ENCODE measurements at regions not wholly inside any gene's neighbourhood (a gene's known extent, or its start where the extent isn't known, plus 50 kb on each side); places are given as distances from the start of the nearest gene placed in this dataset.

DNA sequence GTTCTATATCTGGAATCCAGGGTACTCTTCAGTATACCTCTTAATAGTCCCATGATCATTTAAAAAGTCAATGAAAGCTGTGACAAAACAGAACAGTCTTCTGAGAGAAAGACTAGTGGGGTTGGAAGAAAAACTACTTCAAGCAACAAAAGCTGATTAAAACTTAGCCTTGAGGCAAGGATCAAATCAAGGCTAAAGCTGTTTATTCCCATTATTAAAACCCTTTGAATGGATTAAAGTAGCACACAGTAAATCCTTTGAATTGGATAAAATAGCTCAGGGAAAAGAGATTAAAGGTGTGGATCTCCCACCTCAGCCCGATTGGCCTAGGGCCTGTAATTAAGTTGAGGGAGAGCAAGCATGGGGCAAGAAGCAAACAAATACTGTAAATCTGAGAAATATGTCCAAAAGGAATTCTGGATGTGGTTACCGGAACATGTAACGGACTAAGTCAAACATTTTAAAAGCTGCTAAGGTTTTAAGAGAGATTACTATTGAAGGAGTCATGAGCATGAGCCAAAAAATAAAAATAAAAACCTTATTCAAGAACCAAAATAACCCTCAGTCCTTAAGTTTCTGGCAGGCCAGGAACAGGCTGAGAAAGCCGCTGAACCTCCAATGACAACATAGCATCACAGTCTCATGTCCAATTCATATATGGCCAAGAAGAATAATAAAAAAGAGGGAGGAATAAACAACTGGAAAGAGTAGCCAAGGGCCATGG lies 257.3 kb upstream of the NEIL3 start:
- no peak for DNase-seq

DNA sequence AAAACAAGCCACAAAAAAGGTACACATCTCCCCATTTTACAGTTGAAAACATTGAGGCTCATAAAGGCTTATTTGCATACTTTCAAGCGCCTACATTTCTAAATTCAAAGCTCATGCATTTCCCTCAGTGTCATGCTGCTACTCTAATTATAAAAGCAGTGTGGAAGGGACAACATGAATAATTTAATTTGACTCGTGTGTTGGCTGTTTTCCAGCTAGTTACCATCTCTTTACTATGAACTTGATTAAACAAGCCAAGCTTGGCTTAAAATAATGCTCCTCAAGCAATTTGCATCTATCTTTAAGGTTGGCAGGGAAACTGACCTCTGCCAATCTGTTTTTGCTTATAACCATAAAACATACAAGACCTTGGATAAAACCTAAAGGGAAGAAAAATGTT lies 252.5 kb upstream of the NEIL3 start:
- no peak for DNase-seq

DNA sequence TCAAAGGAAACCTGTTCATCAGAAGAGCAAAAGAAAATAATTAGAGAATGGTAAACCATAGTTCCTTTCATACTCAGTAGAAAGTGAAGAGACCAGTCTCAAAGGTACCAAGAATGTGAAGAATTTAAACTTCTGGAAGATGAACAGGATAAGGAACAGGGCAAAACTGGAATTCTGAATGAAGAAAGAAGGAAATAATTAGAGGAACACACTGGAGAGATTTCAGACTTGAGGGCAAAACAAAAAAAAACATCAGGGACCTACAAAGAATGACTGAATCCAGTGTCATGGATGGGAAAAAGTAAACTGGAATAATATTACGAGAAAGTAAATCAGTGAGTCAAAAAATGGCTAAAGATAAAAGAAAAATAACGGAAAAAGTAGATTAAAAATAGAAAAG lies 245.6 kb upstream of the NEIL3 start:
- no peak for DNase-seq

DNA sequence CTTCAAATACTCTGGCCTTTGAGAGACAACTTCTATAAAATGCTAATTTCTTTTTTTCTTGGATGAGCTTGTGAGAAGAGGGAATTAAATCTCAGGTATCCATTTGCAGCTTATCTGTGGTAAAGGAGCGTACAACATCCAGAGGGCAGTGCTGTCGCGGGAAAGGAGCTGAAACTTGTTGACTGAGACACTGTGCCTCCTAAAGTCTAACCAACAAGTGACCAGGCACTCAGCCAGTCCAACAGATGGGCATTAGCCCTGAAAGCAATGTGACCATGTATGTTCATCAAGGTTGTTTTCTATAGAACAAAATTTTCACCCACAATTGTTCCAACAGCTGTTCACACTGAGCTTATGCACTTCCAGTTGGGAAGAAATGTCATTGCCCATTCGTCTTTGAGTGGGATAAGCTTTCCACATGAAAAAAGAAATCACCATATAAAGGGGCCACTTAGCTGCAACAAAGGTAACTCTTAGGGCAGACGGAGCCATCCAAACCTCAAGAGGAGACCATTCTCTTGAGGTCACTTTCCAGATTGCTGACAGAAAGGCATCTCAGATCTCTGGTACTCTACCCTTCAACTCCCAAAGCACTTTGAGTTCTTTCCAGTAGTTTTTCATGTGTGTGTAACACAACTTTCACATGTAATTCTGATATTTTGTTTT lies 244.8 kb upstream of the NEIL3 start:
- no peak for DNase-seq

DNA sequence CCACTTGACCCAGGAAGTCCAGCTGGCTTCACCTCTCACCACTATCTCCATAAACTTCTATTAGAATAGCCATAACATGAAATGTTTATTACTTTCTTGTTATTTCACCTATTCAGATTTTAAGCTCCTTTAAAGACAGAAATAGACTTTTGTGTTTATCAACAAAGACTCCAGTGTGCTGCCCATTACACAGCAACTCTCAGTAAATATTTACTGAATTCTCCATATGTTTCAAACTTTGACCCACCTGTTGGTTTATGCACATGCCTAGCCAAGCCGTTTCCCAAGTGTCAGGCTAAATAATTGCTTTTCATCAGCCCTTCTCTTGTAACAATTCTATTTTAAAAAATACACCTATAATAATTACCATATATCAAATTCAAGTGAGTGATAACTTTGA lies 242.9 kb upstream of the NEIL3 start:
- DNase-seq = no peak

DNA sequence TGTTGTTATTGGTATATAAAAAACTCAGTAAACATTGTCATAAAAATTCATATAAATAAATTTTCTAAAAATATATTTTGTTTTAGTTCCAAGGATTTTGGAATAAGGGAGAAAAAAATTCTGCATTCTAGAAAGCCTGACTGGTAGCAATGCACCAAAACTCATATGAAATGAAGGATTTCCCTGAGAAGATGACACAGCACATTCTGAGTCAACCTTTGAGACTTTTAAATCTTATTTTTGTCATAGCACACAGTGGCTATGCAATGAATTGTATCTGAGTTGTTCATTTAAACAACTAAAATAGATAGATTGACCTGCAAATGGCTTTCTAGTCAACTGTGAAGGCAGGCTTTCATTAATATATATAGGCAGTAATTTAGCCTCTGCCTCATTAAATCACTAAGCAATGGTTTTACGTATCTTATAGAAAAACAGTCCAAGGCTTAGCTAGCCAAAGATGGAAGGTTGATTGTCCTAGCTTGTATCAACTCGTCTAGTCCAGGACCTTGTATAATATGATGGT lies 239.1 kb upstream of the NEIL3 start:
- no peak for DNase-seq

DNA sequence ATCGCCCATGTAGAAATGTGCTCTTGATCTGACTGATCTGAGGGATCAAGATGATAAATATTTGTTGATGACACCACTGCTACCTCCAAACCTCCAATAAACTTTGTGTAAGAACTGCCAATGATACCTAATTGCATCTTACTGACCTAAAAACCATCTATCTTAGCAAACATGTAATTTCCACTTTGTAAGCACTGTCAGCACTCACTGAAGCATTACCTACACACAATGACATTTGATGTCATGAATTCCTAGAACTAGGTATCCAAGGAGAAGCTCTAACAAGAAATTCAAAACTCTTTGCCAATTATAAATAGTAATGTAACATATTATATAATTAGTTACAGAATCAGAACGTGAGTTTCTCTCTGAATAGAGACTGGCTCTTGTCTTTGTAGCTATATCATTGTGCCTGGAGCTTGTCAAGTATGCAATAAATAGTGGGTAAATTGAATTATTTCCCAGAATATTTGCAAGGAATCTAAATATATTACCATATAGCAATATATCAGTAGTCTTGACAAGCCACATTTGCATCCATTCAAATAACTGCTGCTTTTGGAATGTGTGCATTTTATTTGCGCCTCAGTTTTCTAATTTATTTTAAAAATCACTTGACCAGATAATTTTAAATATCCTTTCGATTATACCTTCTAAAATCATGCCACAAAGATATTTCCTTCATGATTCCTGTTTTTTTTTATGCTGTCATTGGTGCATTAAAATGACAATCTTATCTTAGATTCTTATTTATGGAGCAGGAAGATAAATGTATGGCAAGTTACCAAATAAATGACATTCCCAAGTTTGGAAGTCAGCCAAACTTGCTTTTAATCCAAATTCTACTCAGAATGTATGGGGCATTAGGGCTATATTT lies 232.3 kb upstream of the NEIL3 start:
- no peak for DNase-seq

DNA sequence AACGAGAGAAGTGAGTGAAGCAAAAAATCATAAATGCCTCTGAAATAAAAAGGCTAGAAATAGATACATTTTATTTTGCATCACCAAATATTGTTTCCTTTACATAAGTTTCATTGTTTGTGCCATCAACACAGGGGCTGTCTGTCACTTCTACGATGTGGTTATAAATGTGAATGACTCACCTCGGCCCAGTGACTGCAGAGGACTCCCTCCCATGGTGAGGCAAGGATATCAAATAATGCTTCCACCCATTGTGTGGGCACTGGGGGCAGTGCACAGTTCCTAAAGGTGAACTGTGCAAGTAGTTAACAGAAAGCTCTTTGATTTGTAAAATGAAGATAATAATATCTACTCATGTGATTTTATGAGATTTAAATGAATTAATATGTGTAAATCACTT lies 230.3 kb upstream of the NEIL3 start:
- DNase-seq = no peak

DNA sequence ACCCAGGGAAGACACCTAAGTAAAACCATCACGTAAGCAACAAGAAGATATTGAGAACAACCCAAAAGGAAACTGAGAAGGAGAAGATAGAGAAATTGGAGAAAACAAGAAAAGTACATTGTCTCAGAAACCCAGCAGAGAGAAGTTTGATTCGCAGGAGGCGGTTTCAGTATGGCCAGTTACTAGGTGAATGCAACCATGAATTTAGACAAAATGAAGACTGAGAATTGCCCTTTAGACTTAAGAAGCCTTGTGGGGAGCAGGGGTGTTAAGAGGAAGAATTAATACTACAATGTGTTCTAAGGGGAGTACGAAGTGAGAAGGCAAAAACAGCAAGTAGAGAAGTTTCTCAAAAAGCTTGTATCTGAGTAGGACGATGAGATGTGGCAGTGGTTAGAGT lies 229.3 kb upstream of the NEIL3 start:
- DNase-seq = no peak

DNA sequence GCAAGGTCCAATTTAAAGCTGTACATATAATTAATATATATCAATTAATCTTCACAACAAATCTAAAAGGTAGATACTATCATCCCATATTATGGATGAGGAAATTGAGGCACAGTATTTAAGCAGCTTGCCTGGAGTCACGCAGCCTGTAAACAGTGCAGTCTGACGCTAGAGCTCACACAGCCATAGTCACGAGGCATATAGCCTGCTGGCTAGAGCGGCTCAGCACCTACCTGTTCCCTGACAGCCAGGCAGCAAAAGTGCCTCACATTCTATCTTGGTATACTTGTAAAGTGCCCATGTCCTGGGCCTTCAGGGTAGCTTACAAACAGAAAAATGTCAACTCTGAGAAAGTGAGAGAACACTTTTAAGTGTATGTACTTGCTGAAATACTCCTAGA lies 222.6 kb upstream of the NEIL3 start:
- no peak for DNase-seq

DNA sequence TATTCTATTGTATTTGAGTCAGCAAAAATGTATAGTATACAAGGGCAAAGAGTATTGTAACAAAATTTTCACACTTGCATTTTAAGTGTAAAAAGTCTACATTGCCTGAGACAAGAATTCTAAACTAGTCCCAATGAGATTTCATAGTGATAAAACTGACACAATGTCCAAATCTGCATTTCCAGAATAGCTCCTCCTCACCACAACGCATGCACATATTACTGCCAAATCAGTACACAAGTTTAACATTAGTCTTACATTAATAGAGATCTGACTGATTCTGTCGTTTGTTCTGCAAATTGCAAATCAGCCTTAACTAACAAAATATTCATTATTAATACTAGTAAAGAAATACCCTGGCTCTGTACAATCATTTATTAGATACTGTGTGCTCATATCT lies 222.2 kb upstream of the NEIL3 start:
- no peak for DNase-seq

DNA sequence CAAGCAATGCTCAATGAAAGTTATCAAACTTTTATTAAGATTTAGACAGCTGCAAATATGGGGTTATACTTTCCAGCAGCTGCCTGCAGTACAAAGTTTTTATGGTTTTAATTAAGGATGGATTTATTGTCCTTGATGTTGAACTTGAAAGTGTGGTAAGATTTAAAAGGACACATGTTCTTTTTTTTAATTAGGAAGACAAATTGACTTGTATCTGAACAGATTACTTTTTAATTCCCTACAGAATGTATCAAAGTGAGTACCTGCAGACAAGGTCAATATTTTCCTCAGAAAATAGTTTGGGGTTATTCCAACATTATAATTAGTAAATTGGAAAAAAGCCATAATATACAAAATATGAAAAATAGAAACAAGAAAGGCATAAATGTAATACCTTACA lies 218.2 kb upstream of the NEIL3 start:
- DNase-seq = no peak

DNA sequence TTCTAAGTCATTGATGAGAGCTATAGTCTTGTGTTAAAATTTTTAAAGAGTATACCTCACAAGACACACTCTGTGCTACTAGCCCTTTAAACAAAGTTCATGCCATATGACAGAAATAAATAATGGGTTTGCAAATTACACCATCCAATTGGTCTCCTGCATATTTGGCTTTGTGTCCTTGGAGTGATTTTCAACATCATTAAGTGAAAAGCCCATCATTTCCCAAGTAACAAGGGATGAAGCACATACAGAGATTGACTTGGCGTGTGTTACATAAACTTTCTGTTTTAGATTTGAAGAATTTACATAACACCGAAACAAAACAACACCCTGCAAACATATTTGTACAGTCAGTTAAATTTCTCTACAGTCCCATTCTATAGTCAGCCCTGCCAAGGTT lies 216.9 kb upstream of the NEIL3 start:
- DNase-seq = no peak

DNA sequence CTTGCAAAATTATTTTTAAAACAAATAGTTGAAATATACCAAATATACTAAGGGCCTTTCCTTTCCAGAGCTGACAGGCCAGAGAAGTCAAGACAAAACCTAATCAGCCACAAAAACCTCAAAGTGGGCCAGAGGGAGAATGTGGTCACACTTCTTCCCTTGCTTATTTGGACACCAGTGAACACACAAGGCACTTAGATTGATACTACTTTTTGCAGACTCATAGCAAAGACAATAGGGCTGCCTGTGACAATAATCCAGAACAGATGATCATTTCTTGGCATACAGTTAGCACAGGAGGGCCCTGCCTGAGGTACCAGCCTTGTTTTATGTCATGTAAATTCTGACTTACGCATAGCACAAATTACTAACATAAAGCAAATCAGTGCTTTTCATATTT lies 215.7 kb upstream of the NEIL3 start:
- no peak for DNase-seq

DNA sequence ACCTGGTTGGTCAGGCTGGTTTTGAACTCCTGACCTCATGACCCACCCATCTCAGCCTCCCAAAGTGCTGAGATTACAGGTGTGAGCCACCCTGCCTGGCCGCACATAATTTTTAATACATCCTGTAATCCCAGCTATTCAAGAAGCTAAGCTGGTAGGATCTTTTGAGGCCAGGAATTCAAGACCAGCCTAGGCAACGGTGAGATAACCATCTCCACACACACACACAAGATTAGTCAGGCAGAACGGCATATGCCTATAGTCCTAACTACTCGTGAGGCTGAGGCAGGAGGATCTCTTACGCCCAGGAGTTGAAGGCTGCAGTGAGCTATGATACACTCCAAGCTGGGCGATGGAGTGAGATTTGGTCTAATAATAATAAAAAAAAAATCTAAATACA lies 212.4 kb upstream of the NEIL3 start:
- no peak for DNase-seq

DNA sequence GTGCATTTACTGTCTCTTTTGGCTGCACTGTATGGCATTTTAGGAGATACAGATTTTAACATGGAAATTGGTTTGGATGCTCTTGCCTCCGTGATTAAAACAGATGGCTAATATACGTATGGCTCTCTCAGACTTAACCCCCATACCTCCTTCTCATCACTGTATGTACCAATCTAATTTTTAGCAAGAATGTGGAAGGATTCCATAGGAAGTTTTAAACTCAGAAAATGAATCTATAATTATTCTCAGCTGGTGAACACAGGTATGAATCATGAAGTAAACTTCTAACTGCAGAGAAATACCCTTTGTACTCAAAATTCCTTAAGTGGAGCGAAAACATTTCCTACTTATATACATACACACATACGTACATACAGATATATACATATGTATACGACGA lies 210.5 kb upstream of the NEIL3 start:
- no peak for DNase-seq

DNA sequence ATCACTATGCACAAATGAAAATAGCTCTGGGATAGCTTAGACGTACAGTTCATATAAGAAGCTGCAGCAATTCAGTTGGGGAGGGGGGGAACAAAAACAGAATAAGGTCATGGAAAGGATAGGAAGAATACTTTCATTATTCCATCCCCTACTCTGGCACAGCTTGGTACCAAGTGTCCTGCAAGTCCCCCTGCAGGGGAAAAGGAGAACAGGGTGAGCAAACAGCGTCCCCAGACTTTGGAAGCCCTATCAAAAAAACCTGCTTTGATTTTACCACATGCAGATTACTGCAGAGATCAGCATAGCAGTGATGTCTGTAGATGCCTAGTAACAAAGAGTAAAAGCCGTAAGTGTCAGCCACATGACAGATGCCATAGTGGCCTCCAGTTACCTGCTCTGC lies 209.4 kb upstream of the NEIL3 start:
- no peak for DNase-seq

DNA sequence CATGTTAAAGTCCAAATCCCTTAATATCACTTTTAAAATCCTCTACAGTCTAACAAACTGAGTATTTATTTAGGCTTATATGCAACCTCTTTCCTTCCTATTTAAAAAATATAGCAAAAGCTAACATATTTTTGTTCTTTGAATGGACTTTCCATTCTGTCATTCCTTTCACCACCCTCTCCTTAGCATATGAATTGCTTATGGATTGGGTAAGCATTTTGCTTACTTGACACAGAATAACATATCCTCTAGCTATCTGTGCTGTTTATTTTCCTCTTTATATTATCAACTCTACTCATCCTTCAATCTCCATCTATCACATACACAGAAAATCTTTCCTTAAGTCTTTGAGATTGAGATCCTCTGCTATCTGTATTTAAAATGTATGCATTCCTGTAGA lies 206.1 kb upstream of the NEIL3 start:
- no peak for DNase-seq

DNA sequence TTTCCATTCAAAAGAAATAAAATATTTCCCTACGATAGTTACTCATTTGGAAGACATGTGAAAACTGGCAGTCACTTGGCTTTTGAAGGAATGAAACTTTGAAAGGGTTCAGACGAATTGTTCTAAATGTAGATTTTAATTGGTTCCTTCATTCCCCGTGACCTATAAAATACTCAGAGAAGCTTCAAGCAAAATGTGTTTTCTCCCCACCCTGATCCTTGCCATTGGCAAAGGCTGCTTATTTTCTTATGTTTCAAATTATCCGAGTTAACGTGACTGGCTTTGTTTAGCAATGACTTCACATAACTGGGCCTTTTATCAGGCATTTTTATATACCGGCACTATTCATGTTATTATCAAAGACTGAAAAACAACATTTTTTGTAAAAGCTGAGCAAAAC lies 204.1 kb upstream of the NEIL3 start:
- no peak for DNase-seq

DNA sequence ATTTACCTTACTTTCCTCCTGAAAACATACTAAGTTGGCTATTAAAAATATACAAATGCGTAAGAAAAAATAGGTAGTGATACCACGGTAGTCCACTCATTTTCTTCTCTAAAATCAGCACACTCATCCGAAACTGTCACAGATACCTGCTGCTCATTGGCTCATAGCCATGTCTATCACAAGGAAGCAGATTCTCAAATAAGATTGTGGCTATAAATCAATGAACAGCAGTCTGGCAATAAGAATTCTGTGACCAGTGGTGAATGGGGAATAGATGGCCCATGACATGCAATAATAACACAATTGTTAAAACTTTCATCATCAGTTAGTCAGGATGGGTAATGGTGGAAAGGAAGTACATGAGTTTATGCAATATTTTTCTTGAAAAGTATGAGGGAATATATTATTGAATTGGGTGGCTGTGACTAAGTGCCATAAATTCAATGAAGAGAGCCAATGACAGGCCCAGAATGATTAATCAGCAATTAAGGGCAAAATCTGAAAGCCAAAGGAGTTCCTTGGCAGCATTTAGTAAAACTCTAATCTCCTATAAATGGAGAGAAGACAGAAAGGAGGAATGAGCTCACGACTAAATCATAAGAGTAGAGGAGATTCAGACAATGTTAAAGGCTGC lies 202.3 kb upstream of the NEIL3 start:
- no peak for DNase-seq

DNA sequence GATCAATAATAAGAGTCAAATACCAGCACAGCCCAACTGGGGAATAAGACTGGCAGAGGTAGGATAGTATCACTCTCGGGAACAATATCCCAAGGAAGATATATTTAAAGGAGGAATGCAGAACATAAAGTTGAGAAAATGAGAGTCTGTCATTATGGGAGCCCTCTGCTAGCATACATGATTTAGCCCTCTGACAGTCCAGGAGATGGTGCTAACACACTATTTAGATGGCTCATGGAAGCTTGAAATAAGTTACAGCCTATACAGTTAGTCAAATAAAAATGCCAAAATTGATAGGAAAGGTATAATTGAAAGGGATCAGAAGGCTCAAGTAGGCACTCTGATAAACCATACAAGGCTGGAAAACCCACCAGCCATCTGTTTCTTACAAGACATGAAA lies 201.0 kb upstream of the NEIL3 start:
- no peak for DNase-seq

DNA sequence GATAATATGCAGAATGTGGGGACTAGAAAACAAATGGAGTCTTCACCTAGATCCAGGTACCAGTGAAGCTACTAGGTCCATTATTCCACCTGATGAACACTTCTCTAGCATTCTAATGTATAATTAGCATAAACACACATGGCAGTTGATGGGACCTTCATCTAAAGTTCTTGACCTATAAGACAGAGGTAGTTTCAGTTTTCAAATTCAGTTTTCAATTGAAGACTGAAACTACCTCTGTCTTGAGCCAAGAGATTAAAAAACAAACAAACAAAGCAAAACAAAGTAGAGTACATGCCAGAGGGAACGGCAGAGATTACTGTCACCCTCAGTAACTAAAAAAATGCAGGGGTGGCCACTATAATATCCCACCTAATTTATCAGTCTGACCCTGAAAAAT lies 199.9 kb upstream of the NEIL3 start:
- no peak for DNase-seq

DNA sequence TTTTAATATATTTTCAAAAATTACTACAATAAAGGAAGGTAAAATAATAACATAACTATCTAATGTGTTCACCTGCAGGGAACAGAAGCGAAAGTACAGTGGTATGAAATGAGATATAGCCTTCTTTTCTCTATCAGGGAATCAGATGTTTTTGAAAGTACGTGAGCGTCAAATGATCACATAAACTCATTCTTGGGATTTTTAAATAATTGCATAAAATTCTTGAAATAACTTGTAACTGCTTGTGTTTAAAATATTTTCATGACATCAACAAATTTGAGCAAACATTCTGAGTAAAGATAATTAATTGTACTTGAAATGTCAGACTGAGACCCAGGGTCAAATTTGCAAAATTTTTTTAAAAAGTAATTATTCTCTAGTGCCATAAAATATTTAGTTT lies 193.5 kb upstream of the NEIL3 start:
- peak; percentile 28 for DNase-seq
